ENCODE measurements at regions not wholly inside any gene's neighbourhood (a gene's known extent, or its start where the extent isn't known, plus 50 kb on each side); places are given as distances from the start of the nearest gene placed in this dataset.
"Not testable (repeated sequence)": the region's sequence is repeated elsewhere in the genome, so short reads cannot be mapped to it uniquely, and the experiment has no call there.

GRCh38 chr4:158051401-158052235, 121.2 kb downstream of the GASK1B start:
- DNase-seq (ENCODE audit: low read depth in 3 of 3) = no peak

- no peak for DNase-seq (ENCODE audit: low read depth in 3 of 3)
These were observed 121.9 kb downstream of the GASK1B start for GRCh38 chr4:158050942-158051341.

GRCh38 chr4:158046345-158046744, 126.5 kb downstream of the GASK1B start:
- DNase-seq (ENCODE audit: low read depth in 3 of 3) = no peak

- DNase-seq (ENCODE audit: low read depth in 3 of 3) = no peak
These were observed 128.7 kb downstream of the GASK1B start for GRCh38 chr4:158043971-158044618.

DNA sequence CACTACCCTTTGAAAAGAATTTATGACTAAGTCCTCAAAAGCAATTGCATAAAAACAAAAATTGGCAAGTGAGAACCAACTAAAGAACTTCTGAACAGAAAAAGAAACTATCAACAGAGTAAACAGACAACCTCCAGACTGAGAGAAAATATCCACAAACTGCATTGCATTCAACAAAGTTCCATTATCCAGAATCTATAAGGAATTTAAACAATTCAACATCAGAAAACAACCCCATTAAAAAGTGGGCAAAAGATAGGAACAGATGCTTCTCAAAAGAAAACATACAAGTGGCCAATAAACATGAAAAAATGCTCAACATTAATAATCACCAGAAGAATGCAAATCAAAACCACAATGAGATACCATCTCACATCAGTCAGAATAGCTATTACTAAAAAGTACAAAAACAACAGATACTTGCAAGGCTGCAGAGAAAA, 130.2 kb downstream of the GASK1B start:
- no peak for DNase-seq (ENCODE audit: low read depth in 3 of 3)

DNA sequence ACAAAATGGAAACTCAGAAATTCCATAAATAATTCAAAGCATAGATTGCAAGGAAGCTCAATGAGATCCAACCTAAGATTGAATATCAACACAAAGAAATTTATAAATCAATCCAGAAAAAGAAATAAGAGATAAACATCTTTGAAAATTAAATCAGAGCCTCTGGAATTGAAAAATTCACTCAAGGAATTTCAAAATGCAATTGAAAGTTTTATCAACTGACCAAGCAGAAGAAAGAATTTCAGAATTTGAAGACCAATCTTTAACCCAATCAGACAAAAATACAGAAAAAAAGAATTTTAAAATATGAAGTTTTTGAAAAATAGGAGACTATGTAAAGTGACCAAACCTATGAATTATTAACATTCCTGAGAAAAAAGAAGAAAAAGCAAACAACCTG, 134.1 kb downstream of the GASK1B start:
- DNase-seq (ENCODE audit: low read depth in 3 of 3) = no peak

- no peak for DNase-seq (ENCODE audit: low read depth in 3 of 3)
These were observed 135.8 kb downstream of the GASK1B start for GRCh38 chr4:158036998-158037397.

DNA sequence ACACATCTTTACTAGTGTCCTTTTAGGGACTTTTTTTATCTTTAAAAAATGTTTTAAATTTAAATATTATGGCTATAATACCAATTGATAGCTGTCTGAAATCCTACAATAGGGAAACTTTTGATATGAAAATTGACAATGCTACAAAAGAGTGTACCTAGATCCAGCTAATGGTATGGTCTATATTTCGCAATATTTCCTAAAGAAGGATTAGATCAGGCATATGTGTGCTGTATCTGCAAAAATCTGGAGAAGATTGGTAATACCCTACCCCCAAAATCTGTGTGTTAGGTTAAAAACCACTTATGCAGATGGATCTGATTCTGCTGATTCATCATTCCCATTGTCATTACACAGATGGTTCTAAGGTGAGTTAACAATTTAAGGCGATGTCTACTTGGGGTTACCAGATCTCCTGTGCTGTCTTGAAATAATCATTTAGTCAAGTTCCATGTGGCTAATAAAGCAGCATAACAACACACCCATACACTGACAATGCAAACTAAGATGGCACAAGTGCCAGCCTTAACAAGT, 137.1 kb downstream of the GASK1B start:
- DNase-seq (ENCODE audit: low read depth in 3 of 3) = no peak

- DNase-seq (ENCODE audit: low read depth in 3 of 3) = no peak
These were observed 139.3 kb downstream of the GASK1B start for GRCh38 chr4:158033416-158034120.

GRCh38 chr4:158032733-158033415, 140.0 kb downstream of the GASK1B start:
- no peak for DNase-seq (ENCODE audit: low read depth in 3 of 3)

GRCh38 chr4:158028381-158028780, 144.4 kb downstream of the GASK1B start:
- DNase-seq (ENCODE audit: low read depth in 3 of 3) = not testable (repeated sequence)

- no peak for DNase-seq (ENCODE audit: low read depth in 3 of 3)
These were observed 147.7 kb downstream of the GASK1B start for GRCh38 chr4:158025131-158025530.

DNA sequence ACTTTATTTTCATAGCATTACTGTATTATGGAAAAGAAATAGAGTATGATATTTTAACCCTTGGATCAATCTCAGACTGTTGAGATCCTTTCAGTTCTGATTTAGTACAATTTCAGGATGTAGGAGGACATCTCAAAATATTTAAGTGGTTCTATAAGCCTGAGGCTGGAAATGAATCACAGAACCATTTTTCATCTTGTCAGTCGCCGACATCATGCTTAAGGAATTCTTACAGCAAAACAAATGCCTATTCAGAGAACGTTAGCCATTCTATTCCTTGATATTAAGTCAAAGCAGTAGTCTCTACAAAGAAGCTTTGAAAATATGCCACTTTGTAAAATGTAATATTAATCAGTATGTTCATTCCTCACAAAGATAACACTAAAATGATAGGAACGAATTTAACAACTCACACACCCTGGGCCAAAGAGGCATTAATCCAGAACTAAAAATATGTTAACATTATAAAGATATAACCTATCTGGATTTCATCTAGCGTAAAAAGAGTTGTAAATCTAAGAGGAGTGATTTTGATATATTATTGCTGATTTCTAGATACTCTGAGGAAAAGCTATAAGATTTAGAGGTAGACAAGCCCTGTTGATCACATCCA, 152.0 kb downstream of the GASK1B start:
- DNase-seq (ENCODE audit: low read depth in 3 of 3) = no peak

- no peak for DNase-seq (ENCODE audit: low read depth in 3 of 3)
These were observed 152.6 kb downstream of the GASK1B start for GRCh38 chr4:158020176-158020575.

GRCh38 chr4:158018831-158019230, 154.0 kb downstream of the GASK1B start:
- no peak for DNase-seq (ENCODE audit: low read depth in 3 of 3)

DNA sequence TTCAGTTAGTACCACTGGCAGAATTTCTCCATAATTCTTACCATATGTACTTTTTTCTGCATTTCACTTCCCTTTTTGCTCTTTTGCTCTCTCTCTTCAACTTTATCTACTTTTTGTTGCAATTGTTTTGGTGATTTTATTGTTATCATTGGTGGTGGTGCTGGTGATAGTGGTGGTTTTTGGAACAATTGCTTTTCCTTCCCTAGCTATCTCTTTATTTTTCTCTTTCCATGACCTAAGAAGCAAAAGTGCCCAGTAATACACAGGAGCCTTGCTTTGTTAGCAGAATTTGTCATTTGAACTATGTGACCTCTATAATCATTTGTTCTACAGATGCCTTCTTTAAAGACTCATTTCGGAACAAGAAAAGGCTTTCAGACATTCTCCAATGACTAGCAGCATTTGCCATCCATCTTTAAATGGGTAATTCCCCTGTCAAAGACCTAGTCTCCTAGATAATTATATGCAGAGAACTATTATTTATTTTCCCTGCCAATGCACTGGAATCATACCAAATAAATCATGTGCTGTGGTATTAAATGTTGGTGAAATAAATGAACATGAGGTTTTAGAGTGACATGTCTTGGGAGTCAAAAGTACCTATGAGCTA, 154.5 kb downstream of the GASK1B start:
- no peak for DNase-seq (ENCODE audit: low read depth in 3 of 3)

- DNase-seq (ENCODE audit: low read depth in 3 of 3) = no peak
These were observed 156.3 kb downstream of the GASK1B start for GRCh38 chr4:158016511-158016910.

DNA sequence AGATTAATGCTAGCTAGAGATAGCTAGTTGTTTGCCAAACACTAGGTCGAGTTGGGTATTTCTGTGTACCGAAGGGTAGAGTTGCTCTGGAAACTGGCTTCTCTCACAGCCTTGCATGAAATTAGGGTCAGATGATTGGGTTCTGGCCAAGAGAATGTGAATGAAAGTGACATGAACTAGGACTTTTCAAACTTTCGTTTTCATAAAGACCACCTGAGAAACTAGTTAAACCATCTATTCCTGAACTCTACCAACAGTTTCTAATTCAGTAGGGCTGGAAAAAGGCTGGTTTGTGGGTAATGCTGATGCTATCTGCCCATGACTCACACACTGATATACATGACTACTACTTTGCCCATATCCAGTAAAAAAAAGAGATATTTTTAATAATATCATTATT, 157.6 kb downstream of the GASK1B start:
- no peak for DNase-seq (ENCODE audit: low read depth in 3 of 3)

GRCh38 chr4:158013858-158014257, 159.0 kb downstream of the GASK1B start:
- DNase-seq (ENCODE audit: low read depth in 3 of 3) = no peak

DNA sequence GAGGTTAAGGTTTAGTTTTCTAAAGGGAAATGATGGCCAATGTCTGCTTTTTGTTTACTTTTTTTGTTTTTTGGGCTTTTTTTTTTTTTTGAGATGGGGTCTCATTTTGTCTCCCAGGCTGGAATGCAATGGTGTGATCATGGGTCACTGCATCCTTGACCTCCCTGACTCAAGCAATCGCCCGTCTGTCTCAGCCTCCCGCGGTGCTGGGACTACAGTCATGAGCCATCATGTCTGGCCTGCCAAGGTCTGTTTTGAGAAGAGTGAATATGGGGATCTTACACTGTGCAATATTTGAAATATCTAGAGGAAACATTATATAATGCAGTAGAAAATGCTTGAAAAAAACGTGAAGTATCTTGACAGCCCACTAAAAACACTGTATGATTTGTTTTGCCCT, 162.5 kb downstream of the GASK1B start:
- no peak for DNase-seq (ENCODE audit: low read depth in 3 of 3)

Measured in stimulated activated CD4-positive, alpha-beta T cell treated with anti-CD3 and anti-CD28 coated beads, TNF-alpha, amount 100 ng/mL, for 4 hours (primary cell).